Testis (tissue), 2 donors: ENCODE measurements at regions not wholly inside any gene's neighbourhood (a gene's known extent, or its start where the extent isn't known, plus 50 kb on each side); places are given as distances from the start of the nearest gene placed in this dataset.

Experiments used
- POLR2A ChIP-seq: fragments of 450-650 bp; IDR thresholded peaks from one replicate; pipeline ENCODE4 v1.6.1; 2017; ENCODE audit warnings: antibody characterized with exemption, mild to moderate bottlenecking, moderate library complexity
- TF ChIP-seq, protein P1 (sequence below), 3 experiments: fragments of 450-650 bp in 2 of 3; fragments of 200-600 bp in 1 of 3; sonication (generic) in 1 of 3; IDR thresholded peaks; one replicate each; pipeline ENCODE4 v1.5.1; 2016 to 2019; ENCODE audit warnings: antibody characterized with exemption in 3 of 3, mild to moderate bottlenecking in 2 of 3, moderate library complexity in 1 of 3

DNA sequence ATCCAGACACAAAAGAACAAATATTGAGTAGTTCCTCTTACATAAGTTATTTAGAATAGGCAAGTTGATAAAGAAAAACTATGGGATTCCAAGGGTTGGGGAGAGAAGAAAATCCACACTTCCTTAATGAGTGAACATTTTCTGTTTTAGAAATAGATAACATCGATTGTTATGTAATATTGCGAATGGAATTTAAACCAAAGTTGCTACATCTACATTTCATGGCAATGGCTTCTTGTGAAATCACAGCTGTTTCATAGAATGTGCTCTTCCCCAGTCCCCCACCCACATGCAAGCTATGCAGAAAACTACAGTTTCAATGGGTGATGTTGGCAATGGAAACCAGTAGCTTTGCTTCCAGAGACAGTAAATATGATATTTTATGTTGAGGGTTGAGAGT, 1639.5 kb downstream of the SI start:
- TF ChIP-seq, protein P1, sequence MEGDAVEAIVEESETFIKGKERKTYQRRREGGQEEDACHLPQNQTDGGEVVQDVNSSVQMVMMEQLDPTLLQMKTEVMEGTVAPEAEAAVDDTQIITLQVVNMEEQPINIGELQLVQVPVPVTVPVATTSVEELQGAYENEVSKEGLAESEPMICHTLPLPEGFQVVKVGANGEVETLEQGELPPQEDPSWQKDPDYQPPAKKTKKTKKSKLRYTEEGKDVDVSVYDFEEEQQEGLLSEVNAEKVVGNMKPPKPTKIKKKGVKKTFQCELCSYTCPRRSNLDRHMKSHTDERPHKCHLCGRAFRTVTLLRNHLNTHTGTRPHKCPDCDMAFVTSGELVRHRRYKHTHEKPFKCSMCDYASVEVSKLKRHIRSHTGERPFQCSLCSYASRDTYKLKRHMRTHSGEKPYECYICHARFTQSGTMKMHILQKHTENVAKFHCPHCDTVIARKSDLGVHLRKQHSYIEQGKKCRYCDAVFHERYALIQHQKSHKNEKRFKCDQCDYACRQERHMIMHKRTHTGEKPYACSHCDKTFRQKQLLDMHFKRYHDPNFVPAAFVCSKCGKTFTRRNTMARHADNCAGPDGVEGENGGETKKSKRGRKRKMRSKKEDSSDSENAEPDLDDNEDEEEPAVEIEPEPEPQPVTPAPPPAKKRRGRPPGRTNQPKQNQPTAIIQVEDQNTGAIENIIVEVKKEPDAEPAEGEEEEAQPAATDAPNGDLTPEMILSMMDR (IDR thresholded peaks at IDR 0.05), result no peak
- no peak for TF ChIP-seq POLR2A
